Vagina (tissue), 2 donors: ENCODE measurements at regions not wholly inside any gene's neighbourhood (a gene's known extent, or its start where the extent isn't known, plus 50 kb on each side); places are given as distances from the start of the nearest gene placed in this dataset.

ENCODE experiments used
- POLR2AphosphoS5 ChIP-seq, 2 donors: sonication (generic); formaldehyde crosslinking; IDR thresholded peaks; one replicate each; pipeline ENCODE4 v1.9.0; 2017; ENCODE audit warnings: antibody characterized with exemption in 2 of 2, mild to moderate bottlenecking in 2 of 2, low read depth in 1 of 2; ENCODE audit not compliant: insufficient read depth in 1 of 2
- TF ChIP-seq, protein P1 (sequence below), 3 experiments: fragments of 450-650 bp in 2 of 3; fragments of 200-600 bp in 1 of 3; sonication (generic) in 1 of 3; IDR thresholded peaks; one replicate each; pipeline ENCODE4 v1.5.1; 2017 to 2019; ENCODE audit warnings: antibody characterized with exemption in 3 of 3, mild to moderate bottlenecking in 2 of 3, moderate library complexity in 2 of 3

DNA sequence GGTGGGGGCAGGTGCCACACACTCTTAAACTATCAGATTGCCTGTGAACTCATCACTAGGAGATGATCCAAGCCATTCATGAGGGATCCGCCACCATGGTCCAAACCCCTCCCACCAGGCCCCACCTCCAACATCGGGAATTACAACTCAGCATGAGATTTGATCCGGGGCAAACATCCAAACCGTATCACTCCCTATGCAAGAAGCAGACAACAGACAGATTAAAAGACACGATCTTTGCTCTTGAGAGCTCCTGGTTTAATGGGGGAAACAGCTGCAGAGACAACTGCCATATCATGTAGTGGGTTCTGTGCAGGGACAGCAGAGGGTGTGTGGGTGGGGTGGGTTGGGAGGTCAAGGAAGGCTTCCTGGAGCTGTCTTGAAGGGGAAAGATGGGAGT, 123.6 kb downstream of the EMX2 start:
- TF ChIP-seq, protein P1, sequence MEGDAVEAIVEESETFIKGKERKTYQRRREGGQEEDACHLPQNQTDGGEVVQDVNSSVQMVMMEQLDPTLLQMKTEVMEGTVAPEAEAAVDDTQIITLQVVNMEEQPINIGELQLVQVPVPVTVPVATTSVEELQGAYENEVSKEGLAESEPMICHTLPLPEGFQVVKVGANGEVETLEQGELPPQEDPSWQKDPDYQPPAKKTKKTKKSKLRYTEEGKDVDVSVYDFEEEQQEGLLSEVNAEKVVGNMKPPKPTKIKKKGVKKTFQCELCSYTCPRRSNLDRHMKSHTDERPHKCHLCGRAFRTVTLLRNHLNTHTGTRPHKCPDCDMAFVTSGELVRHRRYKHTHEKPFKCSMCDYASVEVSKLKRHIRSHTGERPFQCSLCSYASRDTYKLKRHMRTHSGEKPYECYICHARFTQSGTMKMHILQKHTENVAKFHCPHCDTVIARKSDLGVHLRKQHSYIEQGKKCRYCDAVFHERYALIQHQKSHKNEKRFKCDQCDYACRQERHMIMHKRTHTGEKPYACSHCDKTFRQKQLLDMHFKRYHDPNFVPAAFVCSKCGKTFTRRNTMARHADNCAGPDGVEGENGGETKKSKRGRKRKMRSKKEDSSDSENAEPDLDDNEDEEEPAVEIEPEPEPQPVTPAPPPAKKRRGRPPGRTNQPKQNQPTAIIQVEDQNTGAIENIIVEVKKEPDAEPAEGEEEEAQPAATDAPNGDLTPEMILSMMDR (IDR thresholded peaks at IDR 0.05) = no peak
- no peak for TF ChIP-seq POLR2AphosphoS5 (IDR thresholded peaks at IDR 0.05; ENCODE audit: insufficient read depth in 1 of 2, low read depth in 1 of 2)
